Stomach (tissue), 4 donors: ENCODE measurements at regions not wholly inside any gene's neighbourhood (a gene's known extent, or its start where the extent isn't known, plus 50 kb on each side); places are given as distances from the start of the nearest gene placed in this dataset.

Source experiments
- CTCF ChIP-seq, 7 experiments: fragments of 450-650 bp in 4 of 7; fragments of 200-600 bp in 3 of 7; sonication (generic) in 3 of 7; IDR thresholded peaks; one replicate each; pipeline ENCODE4 v1.5.1; 2016 to 2019; ENCODE audit warnings: antibody characterized with exemption in 7 of 7, control low read depth in 2 of 7, mild to moderate bottlenecking in 1 of 7
- EP300 ChIP-seq: sonication (generic); formaldehyde crosslinking; IDR thresholded peaks from one replicate; pipeline ENCODE4 v1.6.1; 2017; ENCODE audit warnings: antibody characterized with exemption
- POLR2A ChIP-seq, 4 donors: fragments of 450-650 bp; IDR thresholded peaks; one replicate each; pipeline ENCODE4 v1.6.1; 2016; ENCODE audit warnings: antibody characterized with exemption in 4 of 4, control low read depth in 2 of 4, mild to moderate bottlenecking in 1 of 4, moderate library complexity in 1 of 4
- POLR2AphosphoS5 ChIP-seq, 3 donors: sonication (generic); formaldehyde crosslinking; IDR thresholded peaks; one replicate each; pipeline ENCODE4 v1.6.1; 2016; ENCODE audit warnings: antibody characterized with exemption in 3 of 3

- TF ChIP-seq EP300 (no peak), CTCF (IDR thresholded peaks at IDR 0.05) (no peak), POLR2A (IDR thresholded peaks at IDR 0.05) (no peak), POLR2AphosphoS5 (IDR thresholded peaks at IDR 0.05) (no peak)
These were observed 385.1 kb upstream of the HTR2A start for GRCh38 chr13:47281991-47282390.
